Calu3 (cell line): ENCODE measurements at regions not wholly inside any gene's neighbourhood (a gene's known extent, or its start where the extent isn't known, plus 50 kb on each side); places are given as distances from the start of the nearest gene placed in this dataset.

Experiments
- BruUV-seq: library from RNA; stranded (reverse); fragments of 400-500 nt; replicated peaks from 2 replicates; lab custom pipeline; 2021; lab: Mats Ljungman, UMichigan
- CTCF ChIA-PET: fragments of 300-600 bp; sonication (Branson Sonifier 250); formaldehyde crosslinking; loops from one replicate; lab custom pipeline; 2022; ENCODE audit warnings: antibody characterized with exemption; lab: Charles Lee
- DNase-seq: peaks from one replicate; pipeline ENCODE4 v3.0.0; 2022
- H3K27ac Mint-ChIP-seq: one replicate; pipeline ENCODE4 v1.8.0; 2022; ENCODE audit warnings: mixed read lengths; ENCODE audit not compliant: unreplicated experiment
- H3K27me3 Mint-ChIP-seq: one replicate; pipeline ENCODE4 v1.8.0; 2022; ENCODE audit warnings: mixed read lengths; ENCODE audit not compliant: unreplicated experiment
- H3K36me3 Mint-ChIP-seq: one replicate; pipeline ENCODE4 v1.8.0; 2022; ENCODE audit warnings: mild to moderate bottlenecking, moderate library complexity, mixed read lengths; ENCODE audit not compliant: insufficient read depth, unreplicated experiment
- H3K4me1 Mint-ChIP-seq: one replicate; pipeline ENCODE4 v1.8.0; 2022; ENCODE audit warnings: mild to moderate bottlenecking, low read depth, mixed read lengths; ENCODE audit not compliant: unreplicated experiment
- H3K4me3 Mint-ChIP-seq: one replicate; pipeline ENCODE4 v1.8.0; 2022; ENCODE audit warnings: mild to moderate bottlenecking, low read depth, moderate library complexity, mixed read lengths; ENCODE audit not compliant: unreplicated experiment
- H3K9me3 Mint-ChIP-seq: one replicate; pipeline ENCODE4 v1.8.0; 2022; ENCODE audit warnings: low read depth, mixed read lengths; ENCODE audit not compliant: unreplicated experiment
- intact Hi-C: fragments of 100-400 bp; cut with micrococcal nuclease; formaldehyde crosslinking; loops from one replicate; pipeline ENCODE4 v1.10.0; 2022; ENCODE audit not compliant: unreplicated experiment
- TF ChIP-seq, protein P1 (sequence below): fragments of 200-600 bp; IDR thresholded peaks from one replicate; pipeline ENCODE4 v1.8.0; 2022; ENCODE audit warnings: antibody characterized with exemption; ENCODE audit not compliant: unreplicated experiment

DNA sequence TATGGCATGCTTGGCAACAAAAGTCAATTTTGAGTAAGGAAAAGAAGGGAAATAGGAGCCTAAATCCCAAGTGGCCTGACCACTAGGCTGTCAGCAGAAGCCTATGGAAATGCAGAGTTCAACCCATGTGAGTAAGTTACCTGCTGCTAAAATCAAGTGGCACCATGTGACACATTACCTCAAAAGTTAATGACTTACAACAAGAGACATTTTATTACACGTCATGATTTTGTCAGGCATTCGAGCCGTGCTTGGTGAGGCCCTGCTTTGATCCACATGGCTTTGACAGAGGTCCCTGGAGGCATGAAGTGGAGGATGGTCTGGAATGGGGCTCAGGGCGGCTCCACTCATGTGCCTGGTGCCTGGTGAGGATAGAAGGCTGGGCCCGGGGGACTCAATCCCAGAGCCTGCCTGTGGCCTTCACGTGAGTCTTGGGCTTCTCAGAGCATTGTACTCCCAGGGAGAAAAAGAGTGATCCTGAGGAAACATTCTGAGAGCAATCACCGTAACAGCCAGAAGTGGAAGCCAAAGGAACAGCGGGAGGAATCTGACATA, 339.1 kb upstream of the B3GAT1 start:
- CTCF ChIA-PET: no interaction called here
- TF ChIP-seq, protein P1, sequence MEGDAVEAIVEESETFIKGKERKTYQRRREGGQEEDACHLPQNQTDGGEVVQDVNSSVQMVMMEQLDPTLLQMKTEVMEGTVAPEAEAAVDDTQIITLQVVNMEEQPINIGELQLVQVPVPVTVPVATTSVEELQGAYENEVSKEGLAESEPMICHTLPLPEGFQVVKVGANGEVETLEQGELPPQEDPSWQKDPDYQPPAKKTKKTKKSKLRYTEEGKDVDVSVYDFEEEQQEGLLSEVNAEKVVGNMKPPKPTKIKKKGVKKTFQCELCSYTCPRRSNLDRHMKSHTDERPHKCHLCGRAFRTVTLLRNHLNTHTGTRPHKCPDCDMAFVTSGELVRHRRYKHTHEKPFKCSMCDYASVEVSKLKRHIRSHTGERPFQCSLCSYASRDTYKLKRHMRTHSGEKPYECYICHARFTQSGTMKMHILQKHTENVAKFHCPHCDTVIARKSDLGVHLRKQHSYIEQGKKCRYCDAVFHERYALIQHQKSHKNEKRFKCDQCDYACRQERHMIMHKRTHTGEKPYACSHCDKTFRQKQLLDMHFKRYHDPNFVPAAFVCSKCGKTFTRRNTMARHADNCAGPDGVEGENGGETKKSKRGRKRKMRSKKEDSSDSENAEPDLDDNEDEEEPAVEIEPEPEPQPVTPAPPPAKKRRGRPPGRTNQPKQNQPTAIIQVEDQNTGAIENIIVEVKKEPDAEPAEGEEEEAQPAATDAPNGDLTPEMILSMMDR: no peak
- intact Hi-C loops: no loop called here
- Mint-ChIP-seq H3K27me3 (no peaks in the 10 kb centered on the region), H3K4me3 (no peak overlapping the region), H3K4me1 (no peaks in the 10 kb centered on the region), H3K27ac (no peak overlapping the region), H3K36me3 (no peaks in the 10 kb centered on the region), H3K9me3 (peaks cover 9% of the 10 kb centered on the region)
- no TSS peak for BruUV-seq
- DNase-seq: no peak

DNA sequence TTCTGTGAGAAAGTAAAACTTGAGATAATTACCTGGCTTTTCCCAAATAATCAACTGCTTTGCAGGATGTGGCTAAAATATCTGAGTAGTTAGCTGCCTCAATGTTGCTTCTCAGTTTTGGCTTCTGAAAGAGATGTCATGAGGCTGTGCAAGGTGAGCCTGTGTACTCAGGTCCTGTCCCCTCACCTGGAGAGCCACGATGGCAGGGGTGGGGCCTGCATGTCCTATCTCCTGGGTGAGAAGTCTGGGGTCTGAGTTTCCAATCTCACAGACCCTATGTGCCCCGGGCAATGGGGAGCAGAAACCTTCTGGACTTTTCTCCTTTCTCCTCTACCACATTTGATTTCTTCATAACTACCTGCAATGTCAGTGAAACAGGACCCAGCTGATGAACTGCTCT, 338.6 kb upstream of the B3GAT1 start:
- Mint-ChIP-seq H3K9me3 (peaks cover 9% of the 10 kb centered on the region), H3K4me3 (no peak overlapping the region), H3K36me3 (no peaks in the 10 kb centered on the region), H3K4me1 (no peaks in the 10 kb centered on the region), H3K27ac (no peak overlapping the region), H3K27me3 (no peaks in the 10 kb centered on the region)
- intact Hi-C loops: no loop called here
- TF ChIP-seq, protein P1: no peak
- BruUV-seq: no TSS peak
- CTCF ChIA-PET: no interaction called here
- no peak for DNase-seq

DNA sequence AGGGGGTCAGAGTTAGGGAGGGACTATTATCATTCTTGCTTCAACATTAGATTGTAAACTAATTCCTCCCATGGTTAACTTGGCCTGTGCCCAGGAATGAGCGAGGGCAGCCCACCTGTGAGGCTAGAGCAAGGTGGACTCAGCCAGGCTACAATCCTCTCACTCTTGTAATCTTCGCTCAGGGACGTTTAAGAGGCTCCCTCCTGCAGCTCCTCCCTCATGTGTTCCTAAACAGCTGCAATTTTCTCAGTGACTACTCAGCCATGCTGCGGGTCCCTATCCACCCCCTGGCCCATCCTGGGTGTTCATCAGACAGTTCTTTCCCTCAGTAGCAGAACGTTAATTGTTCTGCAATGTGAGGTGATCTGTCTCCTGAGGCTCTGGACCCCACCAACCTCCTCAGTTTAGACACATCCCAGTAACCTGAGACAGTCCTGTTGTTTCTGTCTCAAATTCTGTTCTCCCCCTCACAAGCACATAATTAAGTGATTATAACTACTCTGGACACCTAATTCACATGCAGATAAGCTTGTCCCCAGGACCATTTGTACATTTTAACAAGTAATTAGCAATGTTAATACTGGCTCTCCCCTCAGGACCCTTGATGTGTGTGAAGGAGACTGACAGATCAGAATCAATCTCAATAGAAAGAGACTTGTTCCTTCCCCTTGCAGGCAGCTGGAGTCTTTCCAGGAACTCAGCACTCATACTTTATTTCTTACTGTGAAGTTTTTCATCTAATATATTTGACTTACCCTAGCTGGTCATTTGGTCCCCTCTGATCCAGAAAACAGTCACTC, 337.2 kb upstream of the B3GAT1 start:
- DNase-seq: no peak
- no peaks in the 10 kb centered on the region for H3K27me3 Mint-ChIP-seq
- CTCF ChIA-PET: no interaction called here
- no peak overlapping the region for H3K4me3 Mint-ChIP-seq
- no peaks in the 10 kb centered on the region for H3K4me1 Mint-ChIP-seq
- intact Hi-C loops: no loop called here
- no peak overlapping the region for H3K27ac Mint-ChIP-seq
- peaks cover 10% of the 10 kb centered on the region for H3K9me3 Mint-ChIP-seq
- TF ChIP-seq, protein P1: no peak
- H3K36me3 Mint-ChIP-seq: no peaks in the 10 kb centered on the region
- no TSS peak for BruUV-seq

DNA sequence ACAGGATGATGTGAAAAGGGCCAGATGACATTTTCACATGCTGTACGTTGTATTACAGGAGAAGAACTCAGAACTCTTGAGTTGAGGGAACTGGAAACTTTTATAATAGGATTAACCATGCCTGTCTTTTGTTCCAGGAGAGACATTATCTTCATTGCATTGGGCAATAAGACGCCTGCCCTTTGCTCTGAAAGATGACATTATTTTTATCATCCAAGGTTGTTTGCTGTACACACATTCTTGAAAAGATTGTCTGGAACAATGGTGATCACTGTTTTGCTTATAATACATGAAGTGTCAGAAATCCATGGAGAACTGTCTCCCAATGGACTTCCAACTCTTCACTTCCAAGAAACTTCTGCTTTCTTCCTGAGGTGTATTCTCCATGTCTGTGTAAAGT, 334.6 kb upstream of the B3GAT1 start:
- no peaks in the 10 kb centered on the region for H3K36me3 Mint-ChIP-seq
- DNase-seq: no peak
- H3K4me1 Mint-ChIP-seq: no peaks in the 10 kb centered on the region
- no TSS peak for BruUV-seq
- no peak overlapping the region for H3K4me3 Mint-ChIP-seq
- CTCF ChIA-PET: no interaction called here
- H3K27me3 Mint-ChIP-seq: no peaks in the 10 kb centered on the region
- TF ChIP-seq, protein P1: no peak
- no peak overlapping the region for H3K27ac Mint-ChIP-seq
- intact Hi-C loops: no loop called here
- peaks cover 11% of the 10 kb centered on the region for H3K9me3 Mint-ChIP-seq
